NCI-H82 treated with DMSO at 0.1 percent for 48 hours (cell line): ENCODE measurements at regions not wholly inside any gene's neighbourhood (a gene's known extent, or its start where the extent isn't known, plus 50 kb on each side); places are given as distances from the start of the nearest gene placed in this dataset.

Source experiments
- DNase-seq: peaks from one replicate; lab custom pipeline; 2025; ENCODE audit not compliant: unreplicated experiment; lab: John Stamatoyannopoulos, UW

DNA sequence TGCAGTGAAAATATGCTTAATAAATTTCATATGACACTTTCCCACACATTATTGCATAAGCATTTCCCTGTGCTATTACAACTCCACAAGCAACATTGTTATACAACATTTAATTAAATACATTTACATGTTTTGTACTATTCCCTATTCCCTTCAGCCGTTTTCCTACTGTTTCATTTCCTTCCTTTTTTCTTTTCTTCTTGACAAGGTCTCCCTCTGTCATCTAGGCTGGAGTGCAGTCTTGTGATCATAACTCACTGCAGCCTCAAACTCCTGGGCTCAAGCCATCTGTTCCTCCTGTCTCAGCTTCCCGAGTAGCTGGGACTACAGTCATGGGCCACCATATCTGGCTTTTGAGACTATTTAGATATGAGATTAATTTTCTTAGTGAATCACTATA lies 254.7 kb downstream of the NFKBIZ start:
- no peak for DNase-seq

DNA sequence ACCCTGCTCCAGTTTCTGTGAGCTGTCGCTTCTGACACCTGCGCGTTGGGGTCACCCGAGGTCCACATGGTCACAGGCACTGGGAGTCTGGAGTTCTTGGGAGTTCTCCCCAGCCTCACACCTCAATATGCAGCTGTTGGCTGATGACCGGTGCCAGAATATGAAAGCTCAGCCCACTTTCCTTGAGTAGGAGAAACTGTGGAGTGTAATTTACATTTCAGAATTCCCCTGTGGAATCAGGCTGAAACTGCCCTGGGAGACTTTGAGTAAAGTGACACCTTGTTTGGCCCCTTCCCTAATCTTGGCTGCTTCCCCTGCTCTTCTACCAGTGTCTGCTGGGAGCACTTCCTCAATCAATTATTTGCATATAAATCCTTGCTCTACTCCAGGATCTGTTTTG lies 255.9 kb downstream of the NFKBIZ start:
- no peak for DNase-seq

DNA sequence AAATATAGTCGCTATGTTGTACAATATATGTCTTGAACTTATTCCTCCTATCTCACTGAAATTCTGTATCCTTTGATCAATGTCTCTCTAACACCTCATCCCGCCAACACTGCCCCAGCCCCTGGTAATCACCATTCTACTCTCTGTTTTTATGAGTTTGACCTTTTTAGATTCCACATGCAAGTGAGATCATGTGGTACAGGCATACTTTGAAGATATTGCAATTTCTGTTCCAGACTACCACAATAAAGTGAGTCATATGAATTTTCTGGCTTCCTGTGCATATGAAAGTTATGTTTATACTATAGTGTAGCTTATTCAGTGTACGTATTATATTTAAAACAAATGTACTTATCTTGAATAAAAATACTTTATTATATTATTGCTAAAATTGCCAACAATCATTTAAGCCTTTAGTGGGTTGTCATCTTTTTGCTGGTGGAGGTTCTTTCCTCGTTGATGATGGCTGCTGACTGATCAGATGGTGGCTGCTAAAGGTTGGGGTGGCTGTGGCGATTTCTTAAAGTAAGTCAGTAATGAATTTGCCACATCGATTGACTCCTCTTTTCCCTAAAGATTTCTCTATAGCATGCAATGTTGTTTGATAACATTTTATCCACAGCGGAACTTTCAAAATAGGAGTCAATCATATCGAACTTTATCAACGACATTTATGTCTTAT lies 257.2 kb downstream of the NFKBIZ start:
- DNase-seq = no peak

DNA sequence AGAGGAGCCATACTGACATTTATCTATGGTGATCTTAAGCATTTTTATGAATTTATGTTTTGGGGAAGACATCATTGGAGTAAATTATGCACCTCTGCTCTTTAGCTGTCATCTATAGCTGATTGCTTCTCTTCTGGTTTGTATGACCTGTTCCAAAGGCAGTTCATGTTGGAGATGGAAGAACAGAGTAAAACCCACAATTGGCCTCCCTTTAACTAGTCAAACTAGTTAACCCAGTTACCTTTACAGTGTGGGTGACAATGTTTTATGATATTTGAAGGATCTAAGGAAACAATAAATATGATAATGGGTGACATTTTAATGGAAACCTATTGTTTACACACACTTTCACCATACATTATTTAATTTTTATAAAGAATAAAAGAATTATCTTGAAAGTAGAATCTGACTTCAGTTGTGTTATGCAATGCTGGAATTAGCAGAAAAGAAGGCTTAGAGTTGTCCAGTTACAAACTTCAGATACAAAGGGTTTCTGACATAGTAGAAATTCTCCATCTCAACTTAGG lies 263.5 kb downstream of the NFKBIZ start:
- no peak for DNase-seq

DNA sequence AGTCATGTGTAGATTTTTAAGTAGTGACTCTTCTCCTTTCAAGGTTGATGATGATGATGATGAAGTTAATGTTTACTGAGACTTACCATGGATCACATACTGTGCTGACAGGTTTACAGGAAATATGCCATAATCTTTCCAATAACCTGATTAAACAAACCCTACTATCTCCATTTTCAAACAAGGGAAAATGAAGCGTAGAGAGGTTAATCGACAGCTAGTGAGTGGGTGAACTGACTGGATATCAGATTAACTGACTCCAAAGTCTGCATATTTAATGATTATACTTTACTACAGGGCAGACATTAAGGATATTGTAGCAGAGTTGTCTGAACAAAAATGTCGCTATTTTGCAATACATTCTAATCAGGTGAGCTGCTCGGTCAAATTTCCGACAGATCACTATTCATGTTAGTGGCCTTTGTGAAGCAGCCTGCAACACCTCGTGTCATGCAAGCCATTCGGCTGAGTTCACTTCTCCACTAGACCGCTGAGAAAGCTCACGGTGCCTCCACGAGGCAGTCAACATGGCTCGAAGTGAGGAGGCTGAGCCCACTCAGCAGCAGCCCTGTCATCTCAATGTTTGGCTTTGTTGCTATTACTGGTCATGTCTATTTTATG lies 264.2 kb downstream of the NFKBIZ start:
- DNase-seq = no peak

DNA sequence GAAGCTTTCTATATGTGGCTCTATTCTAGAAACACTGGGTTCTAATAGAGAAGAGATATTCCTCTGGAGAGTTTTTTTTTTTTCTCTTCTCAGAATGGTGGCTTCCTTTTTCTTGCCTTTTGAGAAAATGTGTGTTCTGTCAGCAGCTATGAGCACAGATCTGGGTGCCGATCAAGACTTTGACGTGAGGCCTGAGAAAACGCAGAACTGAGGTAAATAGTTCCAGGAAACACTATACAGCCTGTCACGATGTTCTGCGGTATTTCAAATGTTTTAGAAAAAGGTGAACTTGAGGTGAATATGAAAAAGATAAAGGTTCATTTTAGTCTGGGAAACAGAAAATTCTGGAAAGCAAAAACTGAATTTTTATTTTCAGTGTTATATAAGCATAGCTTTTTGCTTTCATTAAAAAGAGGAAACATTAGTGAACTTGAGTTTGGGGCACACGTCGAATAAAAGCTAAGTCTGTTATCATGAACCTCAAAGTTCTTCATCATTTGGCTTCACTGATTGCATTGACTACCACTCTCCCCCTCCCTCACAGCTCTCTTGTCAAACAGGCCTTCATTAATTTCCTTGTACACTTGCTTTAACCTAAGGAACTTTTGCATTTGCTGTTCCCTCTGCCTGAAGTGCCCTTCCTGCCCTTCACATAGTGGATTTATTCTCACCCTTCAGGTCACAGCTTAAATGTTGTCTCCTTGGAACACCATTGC lies 265.1 kb downstream of the NFKBIZ start:
- no peak for DNase-seq

DNA sequence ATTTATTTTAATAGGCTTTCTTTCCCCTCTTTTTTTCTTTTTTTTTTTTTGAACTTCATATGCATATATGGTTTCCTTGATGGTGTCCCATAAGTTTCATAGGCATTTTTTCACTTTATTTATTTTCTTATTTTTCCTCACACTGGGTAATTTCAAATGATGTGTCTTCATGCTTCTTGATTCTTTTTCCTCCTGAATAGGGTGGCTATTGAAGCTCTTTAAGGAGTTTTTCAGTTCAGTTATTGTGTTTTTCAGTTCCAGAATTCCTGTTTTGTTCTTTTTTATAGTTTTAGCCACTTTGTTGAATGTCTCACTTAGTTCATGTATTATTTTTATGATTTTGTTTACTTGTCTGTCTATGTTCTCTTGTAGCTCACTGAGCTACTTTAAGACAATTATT lies 273.2 kb downstream of the NFKBIZ start:
- no peak for DNase-seq

DNA sequence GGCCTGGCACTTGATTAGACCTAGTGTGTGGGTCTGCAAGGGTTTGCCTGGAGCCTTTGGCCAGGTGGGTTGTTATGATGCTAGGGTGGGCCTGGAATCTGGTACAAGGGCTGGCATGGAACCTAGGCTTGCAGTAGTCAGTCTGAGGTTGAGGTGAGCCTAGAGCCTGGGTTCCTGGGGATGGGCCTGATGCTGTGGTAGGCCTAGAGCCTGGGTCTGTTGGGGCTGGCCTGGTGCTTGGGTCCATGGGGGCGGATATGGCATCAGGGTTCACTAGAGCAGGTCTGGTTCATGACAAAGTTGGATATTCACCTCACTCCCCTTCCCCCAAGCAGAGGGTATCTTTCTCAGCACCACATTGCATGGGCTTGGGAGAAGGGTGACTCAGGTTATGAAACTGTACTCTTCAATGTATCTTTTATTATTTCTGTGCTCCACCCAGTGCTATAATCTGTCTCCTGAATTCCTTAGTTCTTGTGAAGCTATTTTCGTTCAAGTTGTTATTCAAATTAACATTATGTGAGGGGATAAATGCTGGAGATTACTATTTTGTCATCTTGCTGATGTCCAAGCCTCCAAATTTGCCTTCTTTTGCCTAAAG lies 274.4 kb downstream of the NFKBIZ start:
- no peak for DNase-seq

DNA sequence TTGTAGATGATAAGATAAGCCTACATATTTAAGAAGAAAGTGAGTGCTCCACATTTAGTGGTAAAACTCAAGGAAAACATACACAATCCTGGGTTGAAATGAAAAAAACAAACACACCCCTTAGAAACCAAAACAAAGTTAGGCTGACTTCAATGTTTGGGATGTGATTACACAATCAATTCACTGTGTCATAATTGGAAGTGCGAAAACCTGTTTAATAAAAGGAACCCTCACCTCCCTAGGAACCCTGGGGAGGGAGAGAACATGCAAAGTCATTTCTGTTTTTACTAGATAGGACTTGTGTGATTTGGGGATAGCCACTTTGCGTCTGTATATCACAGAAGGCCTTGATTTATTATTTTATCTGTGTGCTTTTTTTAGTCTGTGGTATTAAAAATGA lies 275.0 kb downstream of the NFKBIZ start:
- no peak for DNase-seq

DNA sequence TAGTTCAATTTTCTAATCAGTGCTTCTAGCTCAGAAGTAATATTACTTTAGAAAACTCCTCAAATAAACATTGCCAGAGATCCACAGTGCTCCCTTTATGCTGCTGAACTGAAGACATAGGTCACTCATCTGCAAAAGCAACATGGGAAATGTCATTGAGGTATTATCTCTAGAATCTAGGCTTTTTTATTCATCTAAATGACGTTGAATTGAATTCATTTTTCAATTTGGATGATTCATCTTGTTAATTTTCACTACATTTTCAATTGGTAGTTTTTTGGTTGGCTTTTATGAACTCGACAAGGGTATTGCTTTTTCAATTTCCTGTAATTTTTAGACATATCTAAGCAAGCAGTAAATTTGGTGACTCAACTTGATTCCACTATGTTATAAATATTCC lies 275.4 kb downstream of the NFKBIZ start:
- no peak for DNase-seq

DNA sequence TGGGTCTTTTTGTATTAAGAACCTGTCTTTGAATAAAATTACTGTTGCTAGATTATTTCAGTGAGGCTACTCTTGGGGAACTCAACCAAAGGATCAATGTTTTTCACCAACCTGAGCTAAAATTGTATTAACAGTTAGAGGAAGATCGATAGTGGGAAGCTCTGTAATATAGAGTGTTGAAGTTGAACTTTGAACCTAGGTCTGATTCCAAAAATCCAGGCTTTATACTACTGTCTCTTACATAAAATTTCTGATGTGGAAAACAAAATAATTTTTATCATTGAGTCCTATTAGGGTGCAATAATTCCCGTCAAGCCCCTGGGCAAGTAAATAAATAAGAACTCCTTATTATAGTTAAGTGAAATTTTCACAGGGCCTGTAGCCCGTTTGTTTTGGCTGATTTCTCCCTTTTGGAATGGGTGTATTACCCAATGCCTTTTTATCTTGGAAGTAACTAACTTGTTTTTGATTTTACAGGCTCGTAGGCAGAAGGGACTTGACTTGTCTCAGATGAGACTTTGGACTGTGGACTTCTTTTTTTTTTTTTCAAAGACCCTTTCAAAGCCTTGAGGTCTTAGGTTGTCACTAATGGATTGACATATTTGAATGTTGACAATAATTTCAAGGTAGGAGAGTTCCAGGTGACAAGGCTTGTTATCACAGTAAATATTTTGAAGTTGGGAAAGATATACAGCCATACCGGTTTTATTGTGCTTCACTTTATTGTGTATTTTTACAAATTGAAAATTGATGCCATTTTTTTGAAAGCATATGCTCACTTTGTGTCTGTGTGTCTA lies 276.1 kb downstream of the NFKBIZ start:
- no peak for DNase-seq

DNA sequence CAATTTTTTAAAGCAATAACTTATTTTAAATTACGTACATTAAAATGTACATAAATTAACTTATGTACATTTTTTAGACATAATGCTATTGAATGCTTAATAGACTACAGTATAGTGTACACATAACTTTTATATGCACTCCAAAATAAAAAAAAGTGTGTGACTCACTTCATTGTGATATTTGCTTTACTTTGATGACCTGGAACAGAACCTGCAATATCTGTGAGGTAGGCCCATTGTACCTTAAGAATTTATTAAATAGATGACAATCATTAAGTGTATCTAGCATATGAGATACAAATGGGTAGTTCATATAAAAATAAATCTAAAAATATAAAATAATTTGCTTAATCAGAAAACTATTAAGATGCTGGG lies 276.7 kb downstream of the NFKBIZ start:
- no peak for DNase-seq

DNA sequence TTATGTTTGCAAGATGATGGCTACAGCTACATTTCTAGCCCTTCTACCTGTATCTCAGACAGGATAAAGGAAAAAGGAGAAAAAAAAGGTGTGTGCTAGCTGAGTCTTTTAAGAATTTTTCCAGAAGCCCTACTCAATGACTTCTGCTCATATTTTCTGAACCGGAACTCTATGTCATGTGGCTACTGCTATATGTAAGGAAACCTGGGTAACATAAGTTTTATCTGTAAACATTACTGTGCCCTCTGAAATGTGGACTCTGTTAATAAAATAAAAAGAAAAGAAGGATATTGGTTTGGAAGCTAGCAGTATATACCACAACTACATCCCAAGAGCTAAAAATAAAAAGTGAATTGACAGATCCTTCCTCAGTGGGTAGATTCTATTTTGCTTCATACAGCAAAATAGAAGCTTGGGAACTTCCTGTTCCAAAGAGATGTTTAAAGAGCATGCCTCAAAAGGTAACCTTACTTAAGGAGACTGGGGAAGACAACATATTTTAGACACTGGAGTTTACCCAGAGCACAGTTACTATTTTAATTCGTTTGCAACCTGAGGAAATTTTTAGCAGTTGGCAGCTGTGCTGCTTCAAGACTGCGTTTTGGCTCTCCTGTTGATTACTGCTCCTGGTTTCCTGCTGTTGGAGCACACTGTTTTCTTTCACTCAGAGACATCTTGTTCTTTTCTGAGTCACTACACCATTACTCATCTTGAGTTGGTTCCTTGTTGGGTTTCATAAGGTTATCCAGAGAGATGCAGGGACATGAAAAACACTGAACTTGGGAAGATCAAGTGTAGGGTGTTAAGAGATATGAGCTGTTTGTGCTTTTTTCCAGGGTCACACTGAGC lies 280.7 kb downstream of the NFKBIZ start:
- DNase-seq = no peak

DNA sequence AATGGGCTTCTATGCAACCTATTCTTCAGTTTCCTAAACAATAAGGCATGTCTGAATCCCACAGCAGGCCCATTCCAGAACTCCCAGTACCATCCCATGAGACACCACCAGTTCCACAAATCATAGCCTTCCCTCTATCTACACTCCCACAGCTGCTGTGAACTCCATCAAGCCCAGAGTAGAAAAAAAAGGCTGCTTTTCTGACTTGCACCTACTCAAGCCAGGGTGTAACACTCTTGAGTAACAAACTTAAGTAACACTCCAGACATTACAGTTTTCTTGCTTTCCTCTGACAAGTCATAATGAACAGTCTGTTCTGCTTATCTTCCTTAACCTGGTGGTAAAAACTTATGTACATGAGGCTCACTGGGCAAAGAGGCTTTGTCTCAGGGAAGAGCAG lies 283.1 kb downstream of the NFKBIZ start:
- DNase-seq = no peak

DNA sequence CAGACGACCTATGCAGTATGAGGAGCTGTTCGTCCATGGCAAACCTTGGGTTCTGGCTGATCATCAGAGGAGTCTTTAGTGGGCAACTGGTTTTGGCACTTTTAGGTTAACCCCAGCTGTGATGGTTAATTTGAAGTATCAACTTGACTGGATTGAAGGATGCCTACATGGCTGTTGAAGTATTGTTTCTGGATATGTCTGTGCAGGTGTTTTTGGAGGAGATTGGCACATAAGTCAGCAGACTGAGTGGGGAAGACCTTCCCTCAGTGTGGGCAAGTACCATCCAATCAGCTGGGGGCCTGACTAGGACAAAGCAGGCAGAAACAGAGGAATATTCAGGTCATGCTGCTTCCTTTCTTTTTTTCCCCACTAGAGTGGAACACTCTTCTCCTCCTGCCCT lies 284.1 kb downstream of the NFKBIZ start:
- no peak for DNase-seq

DNA sequence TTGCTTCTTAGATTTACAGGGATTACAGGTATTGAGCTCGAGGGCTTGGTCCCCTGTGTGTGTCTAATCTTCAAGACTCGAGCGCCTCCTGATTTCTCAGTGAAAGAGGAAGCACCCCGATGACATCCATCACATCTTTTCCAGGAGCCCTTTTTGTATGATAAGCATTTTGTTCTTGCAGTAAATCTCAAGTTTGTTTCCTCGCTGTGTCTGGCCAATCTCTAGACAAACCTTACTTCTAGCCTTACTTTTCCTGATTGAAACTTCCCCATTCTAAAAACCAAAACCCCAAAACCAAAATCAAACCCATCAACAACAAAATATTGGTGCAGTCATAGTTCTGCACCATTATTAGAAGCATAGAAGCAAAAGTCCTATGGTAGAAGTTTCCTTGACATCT lies 286.0 kb downstream of the NFKBIZ start:
- DNase-seq = no peak

DNA sequence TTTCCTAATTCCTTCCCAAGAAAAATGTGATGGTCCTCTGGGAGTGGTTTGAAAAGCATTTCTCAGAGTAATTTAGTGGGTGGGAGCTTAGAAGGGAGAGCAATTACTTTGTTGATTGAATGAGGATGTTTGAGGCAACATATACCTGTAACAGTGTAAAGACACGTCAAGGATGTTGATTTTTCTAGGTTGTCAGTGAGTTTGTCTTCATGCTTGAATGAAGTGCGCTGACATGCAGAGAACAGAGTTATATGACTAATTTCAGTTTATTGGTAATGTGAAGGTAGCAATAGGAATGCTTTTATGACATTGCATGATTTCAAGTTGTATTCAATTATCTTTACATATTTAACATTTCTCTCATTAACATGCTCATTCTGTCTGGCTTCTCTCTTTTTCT lies 286.9 kb downstream of the NFKBIZ start:
- no peak for DNase-seq

DNA sequence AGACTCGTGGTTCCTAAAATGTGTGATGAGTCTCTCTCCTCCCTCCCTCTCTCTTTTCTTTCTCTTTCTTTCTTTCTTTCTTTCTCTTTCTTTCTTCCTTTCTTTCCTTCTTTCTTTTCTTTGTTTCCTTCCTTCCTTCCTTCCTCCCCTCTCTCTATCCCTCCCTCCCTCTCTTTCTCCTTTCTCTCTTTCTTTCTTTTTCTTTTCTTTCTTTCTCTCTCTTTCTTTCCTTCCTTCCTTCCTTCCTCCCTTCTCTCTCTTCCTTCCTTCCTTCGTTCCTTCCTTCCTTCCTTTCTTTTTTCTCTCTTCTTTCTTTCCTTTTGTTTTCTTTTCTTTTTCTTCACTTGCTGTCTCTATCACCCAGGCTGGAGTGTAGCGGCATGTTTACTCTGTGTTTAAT lies 290.8 kb downstream of the NFKBIZ start:
- DNase-seq = no peak

DNA sequence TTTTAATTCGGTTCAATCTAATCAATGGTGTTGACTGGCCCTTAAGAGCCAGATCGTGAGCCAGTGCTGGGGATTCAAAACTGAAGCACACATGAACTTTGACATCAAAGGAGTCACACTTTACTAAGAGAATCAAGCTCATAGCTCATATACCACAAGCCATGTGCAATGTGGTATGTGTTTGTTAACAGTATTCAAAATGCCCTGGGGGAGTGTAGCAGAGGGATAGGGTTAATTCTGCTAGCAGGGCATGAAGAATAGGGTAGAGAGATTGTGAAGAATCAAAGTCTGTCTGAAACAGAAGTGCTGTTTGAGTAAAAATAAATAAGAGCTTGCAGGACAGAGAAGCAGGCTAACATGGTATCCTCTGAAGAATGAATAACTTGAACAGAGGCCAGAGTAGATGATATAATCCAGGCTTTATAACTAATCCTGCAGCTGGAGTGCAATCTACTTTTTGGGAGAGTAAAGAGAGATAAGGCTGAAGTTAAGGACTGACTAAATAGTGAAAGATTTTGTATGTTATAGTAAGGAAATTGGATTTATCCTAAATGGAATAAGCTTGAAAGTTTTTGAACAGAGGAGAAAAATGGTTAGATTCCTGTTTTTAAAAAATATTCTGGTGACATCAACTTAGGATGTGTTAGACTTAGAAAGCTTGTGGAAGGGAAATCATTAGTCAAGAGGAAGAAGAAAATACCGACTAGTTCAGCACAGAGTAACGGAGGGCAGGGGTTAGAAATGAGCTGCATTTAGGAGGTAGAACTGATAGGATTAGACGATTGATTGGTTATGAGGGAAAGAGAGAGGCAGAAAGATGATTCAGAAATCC lies 292.0 kb downstream of the NFKBIZ start:
- DNase-seq = no peak

DNA sequence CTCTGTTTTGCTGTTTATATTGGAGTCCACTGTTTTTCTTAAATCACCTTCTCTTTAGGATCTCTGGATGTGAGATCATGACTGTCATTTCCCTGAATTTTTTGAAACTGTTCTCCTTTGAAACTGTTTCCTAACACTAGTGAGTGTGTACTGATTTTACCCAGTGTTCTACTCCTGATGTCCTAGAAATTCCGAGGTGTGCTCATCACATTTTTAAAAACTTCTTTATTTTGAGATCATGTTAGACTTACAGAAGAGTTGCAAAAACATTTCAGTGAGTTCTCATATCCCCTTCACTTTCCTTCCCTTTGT lies 292.6 kb downstream of the NFKBIZ start:
- DNase-seq = no peak
